HG03342 (cell line): ENCODE measurements at regions not wholly inside any gene's neighbourhood (a gene's known extent, or its start where the extent isn't known, plus 50 kb on each side); places are given as distances from the start of the nearest gene placed in this dataset.
"Not testable (repeated sequence)": the region's sequence is repeated elsewhere in the genome, so short reads cannot be mapped to it uniquely, and the experiment has no call there.

Experiments
- ATAC-seq: cut with Tn5 transposase; IDR thresholded peaks from one replicate; pipeline ENCODE4 v1.9.1; 2021; ENCODE audit warnings: mild to moderate bottlenecking, moderate library complexity; ENCODE audit not compliant: unreplicated experiment

DNA sequence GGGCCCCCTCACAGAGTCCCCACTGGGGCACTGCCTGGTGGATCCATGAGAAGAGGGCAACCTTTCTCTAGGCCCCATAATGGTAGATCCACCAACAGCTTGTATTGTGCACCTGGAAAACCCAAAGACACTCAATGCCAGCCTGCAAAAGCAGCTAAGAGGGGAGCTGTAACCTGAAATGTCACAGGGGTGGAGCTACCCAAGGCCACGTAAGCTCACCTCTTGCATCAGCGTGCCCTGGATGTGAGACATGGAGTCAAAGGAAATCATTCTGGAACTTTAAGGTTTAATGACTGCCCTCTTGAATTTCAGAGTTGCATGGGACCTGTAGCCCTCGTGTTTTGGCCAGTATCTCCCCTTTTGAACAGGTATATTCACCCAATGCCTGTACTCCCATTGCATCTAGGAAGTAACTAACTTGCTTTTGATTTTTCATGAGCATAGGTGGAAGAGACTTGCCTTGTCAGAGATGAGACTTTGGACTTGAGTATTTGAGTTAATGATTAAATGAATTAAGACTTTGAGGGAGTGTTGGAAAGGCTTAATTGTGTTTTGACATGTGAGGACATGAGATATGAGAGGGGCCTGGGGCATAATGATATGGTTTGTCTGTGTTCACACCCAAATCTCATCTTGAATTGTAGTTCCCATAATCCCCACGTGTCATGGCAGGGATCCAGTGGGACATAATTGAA lies 900.9 kb upstream of the ROBO1 start:
- ATAC-seq = no peak

DNA sequence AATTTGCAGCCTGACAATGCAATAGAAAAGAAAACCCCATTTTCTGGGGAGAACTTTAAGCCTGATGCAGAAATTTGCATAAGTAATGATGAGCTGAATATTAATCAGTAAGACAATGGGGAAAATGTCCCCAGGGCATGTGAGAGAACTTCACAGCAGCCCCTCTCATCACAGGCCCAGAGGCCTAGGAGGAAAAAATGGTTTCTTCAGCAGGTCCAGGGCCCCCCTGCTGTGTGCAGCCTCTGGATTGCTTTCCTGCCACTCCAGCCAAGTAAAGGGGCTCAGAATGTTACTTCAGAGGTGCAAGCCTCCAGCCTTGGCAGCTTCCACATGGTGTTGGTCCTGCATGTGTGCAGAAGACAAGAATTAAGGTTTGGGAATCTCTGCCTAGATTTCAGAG lies 900.3 kb upstream of the ROBO1 start:
- ATAC-seq = no peak

DNA sequence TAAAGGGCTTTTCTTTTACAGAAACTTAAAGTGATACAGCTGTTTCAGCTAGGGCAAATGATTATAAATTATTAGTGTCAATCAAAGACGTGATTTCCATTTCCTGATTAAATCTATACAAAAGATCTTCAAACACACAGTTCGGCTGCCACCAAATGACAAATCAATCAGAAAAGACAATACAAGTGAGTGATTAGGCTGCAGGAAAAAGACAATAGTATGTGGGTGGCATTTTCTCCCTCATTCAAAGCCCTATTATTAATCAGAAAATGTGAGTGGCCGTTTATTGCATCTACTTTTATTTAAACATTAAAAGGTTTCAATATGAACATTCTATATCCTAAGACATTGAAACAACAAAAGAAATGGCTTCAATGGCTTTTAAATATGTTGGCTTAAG lies 895.6 kb upstream of the ROBO1 start:
- ATAC-seq = no peak

DNA sequence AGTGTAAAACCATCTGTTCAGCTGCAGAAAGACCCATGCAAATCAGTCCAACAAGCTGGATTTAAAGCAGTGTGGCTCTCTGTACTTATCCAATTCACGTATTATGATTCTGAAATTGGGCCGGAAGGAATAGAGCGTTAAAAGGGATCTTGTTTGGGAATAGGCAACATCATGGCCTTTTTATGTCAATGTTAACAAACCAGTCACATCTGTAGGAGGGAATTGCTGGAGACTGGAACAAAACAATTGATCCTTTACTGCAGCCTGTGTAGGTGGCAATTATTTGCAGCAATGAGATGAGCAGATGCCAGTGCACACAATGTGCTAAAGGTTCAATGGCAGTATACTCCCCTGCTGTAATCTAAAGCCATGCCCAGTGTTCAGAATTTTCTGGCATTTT lies 887.4 kb upstream of the ROBO1 start:
- ATAC-seq = no peak

DNA sequence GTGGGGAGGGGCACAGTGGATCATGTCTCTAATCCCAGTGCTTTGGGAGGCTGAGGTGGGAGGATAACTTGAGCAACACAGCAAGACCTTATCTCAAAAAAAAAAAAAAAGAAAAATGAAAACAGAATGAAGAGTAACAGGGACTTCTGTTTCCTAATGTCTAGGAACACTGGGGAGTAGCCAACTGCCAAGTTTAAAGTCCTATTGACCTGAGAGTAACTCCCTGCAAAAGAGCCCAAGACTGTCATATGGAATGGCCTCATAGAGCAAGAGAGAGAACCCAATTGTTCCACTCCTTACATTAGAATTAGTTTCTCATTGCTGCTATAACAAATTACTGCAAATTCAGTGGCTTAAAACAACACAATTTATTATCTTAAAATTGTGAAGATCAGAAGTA lies 881.4 kb upstream of the ROBO1 start:
- no peak for ATAC-seq

DNA sequence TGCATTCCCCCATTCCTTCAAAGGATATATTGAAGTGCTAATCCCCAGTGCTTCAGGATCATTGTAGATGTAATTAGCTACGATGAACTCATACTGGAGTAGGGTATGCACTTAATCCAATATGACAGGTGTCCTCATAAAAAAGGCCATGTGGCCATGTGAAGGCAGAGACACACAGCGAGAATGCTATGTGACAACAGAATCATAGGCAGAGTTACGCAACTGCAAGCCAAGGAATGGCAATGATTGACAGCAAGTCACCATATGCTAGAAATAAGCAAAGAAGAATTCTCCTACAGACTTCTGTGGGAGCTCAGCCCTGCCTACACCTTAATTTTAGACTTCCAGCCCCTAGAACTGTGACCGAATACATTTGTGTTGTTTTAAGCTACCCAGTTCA lies 875.6 kb upstream of the ROBO1 start:
- ATAC-seq = no peak

DNA sequence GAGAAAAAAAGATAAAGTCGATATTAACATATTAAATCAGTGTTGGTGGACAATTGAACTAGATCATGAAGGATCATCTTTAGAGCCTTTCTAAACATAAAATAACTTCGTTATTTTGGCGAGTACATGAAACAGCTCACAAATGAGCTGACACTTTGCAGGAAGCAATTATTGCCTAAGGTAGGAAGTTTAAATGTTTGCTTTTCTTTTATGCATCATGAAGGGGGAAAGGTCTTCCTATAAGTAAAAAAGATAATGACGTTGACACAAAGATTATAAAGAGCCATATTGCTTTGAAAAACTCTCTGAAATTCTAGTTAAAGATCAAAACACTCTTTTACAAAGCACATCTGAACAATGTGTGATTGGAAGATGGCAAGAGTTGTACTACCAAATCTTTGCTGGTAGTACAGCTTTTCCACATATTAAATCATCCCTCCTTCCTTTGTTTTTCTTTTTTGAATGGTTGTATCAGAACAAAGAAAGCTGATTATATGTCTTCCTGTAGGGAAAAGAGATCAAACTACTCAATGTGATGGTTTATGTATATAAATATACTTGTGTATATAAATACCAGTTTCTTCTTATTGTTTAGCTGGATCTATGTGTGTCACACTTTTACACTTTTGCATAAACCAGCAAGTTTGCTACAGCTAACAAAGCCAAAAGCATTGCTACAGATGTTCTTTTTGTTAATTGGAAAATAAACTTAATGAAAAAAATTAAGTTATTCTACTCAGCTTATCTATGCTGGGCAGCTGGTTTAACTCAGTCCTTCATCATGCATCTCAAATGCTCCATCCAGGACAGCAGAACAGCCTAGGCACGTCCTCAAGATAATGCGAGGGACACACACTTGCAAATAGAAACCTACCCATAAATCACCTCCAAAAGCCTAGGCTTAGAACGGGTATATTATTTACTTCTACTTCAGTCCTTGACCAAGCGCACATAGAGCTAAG lies 850.8 kb upstream of the ROBO1 start:
- ATAC-seq = no peak

DNA sequence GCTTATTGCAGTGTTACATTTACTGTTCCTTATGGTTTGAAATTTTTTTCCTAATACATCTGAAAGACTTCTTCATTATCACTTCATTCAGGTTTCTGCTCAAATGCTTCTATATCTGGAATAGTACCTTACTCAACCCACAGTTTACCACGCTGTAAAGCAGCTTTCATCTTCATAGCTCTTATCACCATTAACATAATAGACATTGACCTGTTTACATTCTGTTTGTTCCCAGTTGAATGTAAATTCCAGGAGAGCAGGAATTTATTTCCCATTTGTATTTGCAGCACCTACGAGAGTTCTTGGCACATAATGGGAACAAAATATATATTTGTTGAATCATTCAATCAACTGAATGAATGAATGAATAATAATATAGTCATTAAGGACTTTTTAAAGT lies 844.6 kb upstream of the ROBO1 start:
- no peak for ATAC-seq

DNA sequence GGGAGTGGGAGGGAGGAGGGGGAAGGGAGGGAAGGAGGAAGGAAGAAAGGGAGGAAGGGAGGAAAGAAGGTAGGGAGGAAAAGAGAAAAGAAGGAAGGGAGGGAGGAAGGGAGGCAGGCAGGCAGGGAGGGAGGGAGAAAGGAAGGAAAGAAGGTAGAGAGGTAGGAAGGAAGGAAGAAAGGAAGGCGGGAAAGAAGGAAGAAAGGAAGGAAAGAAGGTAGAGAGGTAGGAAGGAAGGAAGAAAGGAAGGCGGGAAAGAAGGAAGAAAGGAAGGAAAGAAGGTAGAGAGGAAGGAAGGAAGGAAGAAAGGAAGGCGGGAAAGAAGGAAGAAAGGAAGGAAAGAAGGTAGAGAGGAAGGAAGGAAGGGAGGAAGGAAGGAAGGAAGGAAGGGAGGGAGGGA lies 840.3 kb upstream of the ROBO1 start:
- not testable (repeated sequence) for ATAC-seq

DNA sequence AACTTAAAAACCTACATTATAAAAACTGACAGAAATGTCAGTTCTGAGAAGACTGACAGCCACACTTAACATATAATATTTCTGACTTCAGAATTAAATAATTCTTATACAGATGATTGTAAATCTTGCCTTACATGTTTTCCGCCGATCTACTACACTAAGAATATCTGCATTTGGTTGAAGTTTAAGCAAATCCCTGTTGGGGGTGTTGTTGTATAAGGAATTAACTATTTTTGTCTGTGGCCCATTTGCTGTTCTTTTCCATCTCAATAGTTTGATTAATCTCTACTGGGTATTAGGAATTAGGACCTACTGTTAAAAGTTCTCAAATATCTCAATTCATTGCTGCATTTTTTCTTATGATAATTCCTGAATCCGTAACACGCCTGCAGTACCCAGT lies 838.3 kb upstream of the ROBO1 start:
- ATAC-seq = no peak

DNA sequence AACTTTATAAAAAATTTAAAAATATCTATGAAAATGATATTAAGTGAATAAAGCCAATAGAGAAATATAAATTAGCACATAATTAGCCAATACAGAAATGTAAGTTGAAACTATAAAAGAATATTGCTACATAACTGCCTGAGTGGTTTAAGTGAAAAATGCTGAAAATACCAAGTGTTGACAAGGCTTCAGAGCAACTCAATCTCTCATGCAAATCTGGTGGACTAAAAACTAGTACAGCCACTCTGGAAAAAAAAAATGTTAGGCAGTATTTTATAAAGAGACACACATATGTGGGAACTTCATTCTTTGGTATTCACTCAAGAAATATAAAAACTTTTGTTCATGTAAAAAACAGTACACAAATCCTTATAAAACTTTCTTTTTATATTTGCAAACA lies 833.7 kb upstream of the ROBO1 start:
- no peak for ATAC-seq

DNA sequence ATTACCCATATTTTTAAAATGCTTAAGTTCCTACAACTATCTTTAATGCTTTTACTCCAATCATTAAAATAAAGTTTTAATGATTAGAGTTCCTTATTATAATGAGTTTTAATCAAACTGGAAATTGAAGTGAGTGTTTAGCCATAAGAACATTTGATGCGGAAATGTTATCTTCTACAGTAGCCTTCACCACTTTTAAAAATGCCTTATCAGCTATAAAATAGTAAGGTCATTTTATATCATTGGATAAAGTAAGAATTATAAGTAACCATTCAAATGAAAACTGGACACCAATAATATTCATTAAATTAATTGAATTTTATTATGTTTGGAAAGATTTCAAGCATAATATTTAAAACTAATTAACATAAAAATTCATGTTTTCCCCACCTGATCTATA lies 825.0 kb upstream of the ROBO1 start:
- no peak for ATAC-seq

DNA sequence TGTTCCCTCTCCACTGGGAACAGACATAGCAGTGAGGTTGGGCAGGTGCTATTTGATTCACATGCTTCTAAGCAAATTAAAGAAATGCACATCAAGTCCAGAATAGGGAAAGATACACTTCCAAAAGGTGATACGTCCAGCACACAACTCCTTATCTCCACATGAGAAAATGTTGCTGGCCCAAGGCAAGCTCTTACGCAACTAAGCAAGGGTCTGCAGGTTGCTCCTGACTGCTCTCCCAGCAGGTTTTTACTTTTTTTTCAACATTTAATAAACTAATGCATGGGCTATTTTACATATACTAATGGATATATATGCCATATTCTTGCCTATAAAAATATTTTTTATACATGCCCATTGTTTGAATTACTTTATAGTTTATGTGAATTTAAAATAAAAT lies 818.5 kb upstream of the ROBO1 start:
- ATAC-seq = no peak

DNA sequence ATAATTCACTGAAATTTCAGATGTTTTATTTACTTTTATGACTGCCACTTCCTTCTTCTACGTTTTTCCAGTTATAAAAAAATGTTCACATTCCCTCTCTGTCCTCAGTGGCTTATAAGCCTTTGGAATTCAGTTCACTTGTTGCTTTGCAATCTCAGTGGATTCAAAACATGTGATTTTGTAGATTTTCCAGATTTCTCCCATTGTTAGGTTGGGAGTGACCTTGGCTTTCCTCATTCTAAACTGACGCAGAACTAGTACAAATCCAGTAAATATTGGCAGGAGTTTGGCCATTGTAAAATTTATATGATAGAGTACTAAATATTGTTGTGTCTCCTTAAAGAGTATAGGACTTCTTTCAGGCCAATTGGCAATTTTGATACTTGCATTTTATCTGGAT lies 812.3 kb upstream of the ROBO1 start:
- no peak for ATAC-seq

DNA sequence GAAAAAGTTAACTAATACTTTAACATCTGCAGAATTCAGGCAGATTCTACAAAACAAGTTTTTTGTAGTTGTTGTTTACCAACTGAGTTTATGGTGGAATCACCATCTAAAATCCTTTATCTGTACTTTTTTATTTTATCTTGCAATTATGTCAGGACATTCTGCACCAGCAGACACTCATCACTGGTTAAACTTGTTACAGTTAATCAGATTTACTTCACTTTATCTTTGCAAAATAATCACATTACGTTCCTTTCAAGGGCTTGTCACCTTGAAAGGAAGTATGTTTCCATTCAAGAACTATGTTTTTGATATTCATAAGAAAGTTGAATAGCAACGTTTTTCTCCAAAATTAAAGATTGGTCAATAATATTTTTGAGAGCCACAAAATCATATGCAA lies 796.6 kb upstream of the ROBO1 start:
- ATAC-seq = no peak

DNA sequence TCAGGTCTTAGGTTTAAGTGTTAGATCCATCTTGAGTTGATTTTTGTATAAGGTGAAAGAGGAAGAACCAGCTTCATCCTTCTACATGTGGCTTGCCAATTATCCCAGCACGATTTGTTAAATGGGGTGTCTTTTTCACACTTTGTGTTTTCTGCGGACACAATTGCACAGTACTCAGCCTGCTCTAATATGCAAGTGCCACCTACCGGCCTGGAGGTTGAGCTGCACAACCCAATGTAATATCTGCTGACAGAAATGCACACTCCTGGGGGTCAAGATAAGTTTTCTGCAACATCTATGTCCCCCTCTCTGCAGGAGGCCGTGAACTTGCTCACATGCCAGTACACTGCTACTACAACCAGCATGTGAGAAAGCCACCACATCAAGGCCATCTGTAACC lies 791.9 kb upstream of the ROBO1 start:
- no peak for ATAC-seq

DNA sequence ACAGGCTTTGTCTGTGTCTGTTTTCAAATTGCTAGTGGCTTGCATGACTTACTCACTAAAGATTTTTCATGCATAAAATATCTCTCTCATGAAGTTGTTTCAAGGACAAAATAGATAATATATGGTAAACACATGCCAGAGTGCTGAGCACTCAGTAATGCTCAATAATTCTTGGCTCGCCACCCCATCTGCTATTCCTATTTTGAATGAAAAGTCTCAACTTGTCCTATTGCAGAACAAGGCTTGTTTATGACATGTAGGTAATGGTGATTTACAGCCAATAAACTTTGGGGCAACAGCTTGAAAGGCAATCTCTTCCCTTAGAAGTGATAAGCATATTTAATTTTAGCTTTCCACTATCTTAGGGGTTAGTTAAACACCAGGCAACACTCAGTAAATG lies 789.0 kb upstream of the ROBO1 start:
- ATAC-seq = no peak

DNA sequence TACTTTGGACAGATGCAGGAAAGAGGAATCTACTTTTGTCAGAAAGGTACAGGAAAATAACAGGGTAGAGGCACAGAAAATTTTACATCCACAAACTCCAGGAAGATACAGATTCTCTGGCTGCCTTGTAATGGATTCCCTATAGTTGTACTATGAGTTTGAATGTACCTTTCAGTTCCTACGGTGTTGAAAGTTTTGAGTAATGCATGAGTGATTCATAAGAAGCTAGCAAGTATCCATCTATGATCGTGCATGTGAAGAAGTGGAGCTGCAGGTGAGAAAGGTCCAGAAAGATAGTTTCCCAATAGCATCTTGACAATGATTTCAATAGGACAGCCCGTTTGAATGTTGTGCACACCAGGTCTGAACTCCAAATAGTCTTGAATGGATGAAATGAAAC lies 786.5 kb upstream of the ROBO1 start:
- no peak for ATAC-seq

DNA sequence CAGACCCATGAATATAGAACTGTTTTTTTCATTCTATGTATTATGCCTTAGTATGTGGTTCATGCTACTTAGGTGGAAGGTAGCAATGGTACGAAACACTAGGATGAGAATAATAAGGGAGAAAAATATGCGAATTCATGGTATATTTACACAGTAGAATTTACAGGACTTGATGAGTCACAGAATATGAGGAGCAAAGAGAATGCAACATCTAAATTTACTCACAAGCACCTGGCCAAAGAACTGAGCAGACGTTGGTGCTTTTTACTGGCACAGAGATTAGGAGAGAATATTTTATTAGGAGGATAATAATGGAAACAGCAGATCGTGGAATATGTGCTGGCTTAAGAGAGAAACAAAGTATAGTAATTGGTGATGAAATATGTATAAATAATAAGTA lies 785.4 kb upstream of the ROBO1 start:
- no peak for ATAC-seq

DNA sequence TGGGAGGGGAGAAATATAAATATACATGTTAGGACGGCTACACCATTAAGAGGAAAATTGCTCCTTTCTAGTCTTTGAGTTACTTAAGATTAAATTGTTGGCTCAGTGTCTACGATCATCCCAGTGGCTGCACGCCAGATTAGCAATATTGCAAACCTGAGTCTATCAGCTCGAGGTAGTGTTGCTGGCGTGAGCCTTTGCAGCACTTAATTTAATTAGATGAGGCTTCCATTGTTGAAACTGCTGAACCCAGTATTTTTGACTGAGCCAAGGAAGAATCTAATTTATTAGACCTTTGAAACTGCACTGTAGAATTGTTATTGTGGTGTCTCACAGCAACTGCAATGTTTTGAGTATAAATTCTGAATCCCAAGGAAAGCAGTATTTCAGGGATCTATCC lies 782.4 kb upstream of the ROBO1 start:
- ATAC-seq = no peak

DNA sequence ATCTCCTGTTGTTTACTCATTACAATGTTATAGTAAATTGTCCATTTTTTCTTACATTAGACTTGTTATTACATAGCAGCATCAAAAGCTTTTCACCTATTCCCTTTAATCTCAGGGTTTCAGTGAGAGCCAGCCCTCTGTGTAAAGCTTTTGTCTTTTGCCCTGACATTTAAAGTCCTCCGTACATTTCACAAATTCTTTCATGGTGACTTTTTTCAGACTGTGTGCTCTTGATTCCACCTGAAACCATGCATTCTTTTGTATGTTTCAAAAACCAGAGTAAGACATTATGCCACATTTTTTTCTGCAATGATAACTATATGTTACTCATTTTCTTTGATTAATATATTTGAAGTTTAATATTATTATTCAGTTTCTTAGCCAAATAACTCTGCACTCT lies 781.4 kb upstream of the ROBO1 start:
- no peak for ATAC-seq

DNA sequence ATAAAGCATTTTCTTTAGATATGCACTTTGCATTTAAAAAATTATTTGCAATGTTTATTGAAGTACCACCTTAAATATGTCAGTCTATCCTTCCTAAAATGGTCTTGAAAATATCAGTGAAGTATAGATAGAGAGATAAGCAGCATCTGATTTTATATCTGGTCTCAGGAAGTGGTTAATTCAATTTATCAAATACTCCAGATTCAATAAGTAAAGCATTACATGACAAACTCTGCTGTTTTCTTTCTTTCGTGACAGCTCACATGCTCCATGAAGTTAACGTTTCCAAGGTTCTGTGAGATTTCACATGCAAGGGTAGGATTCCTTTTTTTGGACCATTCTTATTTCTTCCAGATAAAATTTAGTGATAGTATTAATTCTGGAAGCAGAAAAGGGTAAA lies 775.4 kb upstream of the ROBO1 start:
- ATAC-seq = no peak
